Activated CD8-positive, alpha-beta memory T cell treated with anti-CD3 and anti-CD28 coated beads, Interleukin-2, amount 50 U/mL, for 1 hour (primary cell): ENCODE measurements at regions not wholly inside any gene's neighbourhood (a gene's known extent, or its start where the extent isn't known, plus 50 kb on each side); places are given as distances from the start of the nearest gene placed in this dataset.
"Not testable (repeated sequence)": the region's sequence is repeated elsewhere in the genome, so short reads cannot be mapped to it uniquely, and the experiment has no call there.

ENCODE experiments used
- DNase-seq: peaks from one replicate; pipeline ENCODE4 v3.0.0-alpha.2; 2020; ENCODE audit errors: extremely low read depth

DNA sequence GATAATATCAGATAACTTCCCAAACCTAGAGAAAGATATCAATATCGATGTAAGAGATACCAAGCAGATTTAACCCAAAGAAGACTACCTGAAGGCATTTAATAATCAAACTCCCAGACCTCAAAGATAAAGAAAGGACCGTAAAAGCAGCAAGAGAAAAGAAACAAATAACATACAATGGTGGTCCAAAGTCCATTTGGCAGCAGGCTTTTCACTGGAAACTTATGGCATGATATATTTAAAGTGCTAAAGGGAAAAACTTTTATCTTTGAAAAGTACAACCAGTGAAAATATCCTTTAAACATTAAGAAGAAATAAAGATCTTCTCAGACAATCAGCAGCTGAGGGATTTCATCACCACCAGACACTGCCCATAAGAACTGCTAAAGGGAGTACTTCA is 812.7 kb upstream of the ADAMTS5 start:
- DNase-seq: no peak

GRCh38 chr21:27776925-27777553 is 810.2 kb upstream of the ADAMTS5 start:
- DNase-seq: no peak

DNA sequence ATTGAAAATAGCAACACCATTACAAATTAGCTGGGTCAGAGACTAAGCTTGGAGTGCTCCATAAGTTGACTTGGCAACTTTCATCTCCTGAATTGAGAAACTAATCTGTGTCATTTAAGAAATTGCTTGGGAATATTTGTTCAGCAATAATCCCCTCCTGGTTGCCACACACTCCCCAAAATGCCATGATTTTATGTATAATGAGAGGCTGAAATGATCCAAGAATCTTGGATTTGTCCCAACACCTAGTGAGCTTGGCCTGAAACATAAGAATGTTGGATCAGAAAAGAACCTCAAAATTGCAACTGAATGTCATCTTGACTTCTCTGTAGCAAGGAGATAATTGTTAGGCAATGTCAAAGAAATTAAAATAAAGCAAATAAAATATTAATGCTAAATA is 805.9 kb upstream of the ADAMTS5 start:
- DNase-seq: no peak

DNA sequence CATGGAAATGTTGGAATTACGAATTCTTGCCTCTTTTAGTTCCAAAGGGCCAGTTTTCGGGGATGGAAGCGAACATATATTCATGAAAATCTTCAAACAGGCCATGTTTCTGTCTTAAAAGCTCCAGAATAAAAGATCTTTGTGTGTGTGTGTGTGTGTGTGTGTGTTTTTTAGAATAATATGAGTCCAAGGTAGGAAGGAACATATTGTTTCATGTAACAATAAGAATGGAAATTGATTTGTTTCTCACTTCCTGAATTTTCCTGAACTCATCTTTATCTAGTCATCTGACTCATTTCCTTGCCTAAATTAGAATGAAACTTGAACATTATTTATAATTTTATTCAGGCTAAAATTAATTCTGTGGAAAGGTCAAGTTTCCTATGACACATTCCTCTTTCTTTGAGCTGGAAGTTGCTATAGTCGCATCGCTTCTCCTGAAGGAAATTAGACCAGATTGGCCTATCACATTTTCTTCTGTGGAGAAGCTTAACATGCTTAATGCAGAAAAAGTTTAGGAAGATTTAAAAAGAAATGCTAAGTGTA is 805.1 kb upstream of the ADAMTS5 start:
- DNase-seq: no peak

GRCh38 chr21:27769763-27770162 is 802.9 kb upstream of the ADAMTS5 start:
- DNase-seq: no peak

DNA sequence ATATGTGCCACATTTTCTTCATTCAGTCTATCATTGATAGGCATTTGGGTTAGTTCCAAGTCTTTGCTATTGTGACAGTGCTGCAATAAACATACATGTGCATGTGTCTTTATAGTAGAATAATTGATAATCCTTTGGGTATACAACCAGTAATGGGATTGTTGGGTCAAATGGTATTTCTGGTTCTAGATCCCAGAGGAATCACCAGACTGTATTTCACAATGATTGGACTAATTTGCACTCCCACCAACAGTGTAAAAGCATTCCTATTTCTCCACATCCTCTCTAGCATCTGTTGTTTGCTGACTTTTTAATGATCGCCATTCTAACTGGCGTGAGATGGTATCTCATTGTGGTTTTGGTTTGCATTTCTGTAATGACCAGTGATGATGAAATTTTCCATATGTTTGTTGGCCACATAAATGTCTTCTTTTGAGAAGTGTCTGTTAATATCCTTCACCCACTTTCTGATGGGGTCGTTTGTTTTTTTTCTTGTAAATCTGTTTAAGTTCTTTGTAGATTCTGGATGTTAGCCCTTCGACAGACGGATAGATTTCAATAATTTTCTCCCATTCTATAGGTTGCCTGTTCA is 801.3 kb upstream of the ADAMTS5 start:
- not testable (repeated sequence) for DNase-seq

GRCh38 chr21:27764056-27764455 is 797.2 kb upstream of the ADAMTS5 start:
- no peak for DNase-seq

DNA sequence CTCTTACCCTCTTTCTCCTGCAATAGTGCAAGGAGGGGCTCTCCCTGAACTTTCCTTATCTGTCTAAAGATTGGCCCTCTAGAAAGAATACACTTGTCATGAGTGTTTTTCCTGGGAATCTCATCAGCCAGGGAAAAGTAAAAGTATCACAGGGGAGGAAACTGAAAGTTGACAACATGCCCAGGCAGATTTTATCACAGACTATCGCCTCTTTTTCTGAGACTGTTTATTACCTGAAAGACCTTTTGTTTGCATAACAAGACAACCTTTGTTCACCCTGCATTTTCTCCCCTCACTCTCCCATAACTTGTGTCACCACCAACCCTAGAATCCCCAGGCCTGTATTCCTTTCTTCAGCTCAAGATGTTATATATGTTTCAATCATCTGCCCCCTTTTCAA is 794.7 kb upstream of the ADAMTS5 start:
- no peak for DNase-seq

DNA sequence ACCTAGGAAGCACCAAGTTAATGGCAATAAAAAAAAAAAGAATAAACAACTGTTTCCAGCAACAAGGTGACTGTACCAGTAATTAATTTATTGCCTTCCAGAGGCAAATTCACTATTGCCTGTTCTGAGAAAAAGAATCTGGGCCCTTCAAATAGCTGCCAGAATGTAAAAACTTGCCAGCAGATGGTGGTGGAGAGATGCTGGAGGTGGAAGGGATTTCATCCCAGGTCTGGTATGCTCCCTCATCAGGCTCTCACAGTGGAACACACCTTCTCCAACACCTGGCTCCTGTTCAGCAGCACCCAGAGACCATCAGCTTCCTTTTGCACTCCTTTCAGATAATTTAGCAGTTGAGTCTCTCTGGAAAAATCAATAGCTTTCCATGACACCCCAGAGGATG is 792.9 kb upstream of the ADAMTS5 start:
- no peak for DNase-seq

GRCh38 chr21:27759091-27759659 is 792.3 kb upstream of the ADAMTS5 start:
- no peak for DNase-seq

DNA sequence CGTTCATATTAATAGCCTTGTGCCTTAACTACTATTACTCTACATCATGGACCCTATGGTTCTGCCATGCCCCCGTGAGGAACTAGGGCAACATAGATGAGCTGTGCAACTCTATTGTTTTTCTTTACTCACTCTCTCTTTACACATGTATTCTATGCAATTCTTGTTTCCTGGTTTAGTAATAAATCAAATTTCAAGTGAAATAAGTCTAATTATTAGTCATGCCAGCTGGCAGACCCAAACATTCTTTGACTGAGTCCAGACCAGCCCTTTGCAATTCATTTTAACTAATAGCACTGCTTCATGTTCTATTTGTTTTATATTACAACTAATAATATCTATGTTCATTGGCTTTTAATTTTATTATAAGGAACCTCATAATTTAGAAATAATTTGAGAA is 789.3 kb upstream of the ADAMTS5 start:
- DNase-seq: no peak

- no peak for DNase-seq
Observed at GRCh38 chr21:27743971-27744564, 777.2 kb upstream of the ADAMTS5 start.

DNA sequence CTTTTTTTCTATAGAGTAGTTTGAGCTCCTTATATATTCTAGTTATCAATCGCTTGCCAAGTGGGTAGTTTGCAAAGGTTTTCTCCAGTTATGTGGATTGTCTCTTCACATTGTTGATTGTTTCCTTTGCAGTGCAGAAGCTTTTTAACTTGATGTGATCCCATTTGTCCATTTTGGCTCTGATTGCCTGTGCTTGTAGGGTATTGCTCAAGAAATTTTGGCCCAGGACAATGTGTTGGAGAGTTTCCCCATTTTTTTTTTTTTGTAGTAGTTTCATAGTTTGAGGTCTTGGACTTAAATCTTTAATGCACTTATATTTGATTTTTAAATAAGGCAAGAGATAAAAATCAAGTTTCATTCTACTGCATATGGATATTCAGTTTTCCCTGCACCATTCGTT is 774.8 kb upstream of the ADAMTS5 start:
- DNase-seq: no peak

GRCh38 chr21:27740084-27740483 is 773.2 kb upstream of the ADAMTS5 start:
- DNase-seq: no peak

- DNase-seq: no peak
Observed at GRCh38 chr21:27739187-27739586, 772.3 kb upstream of the ADAMTS5 start.

DNA sequence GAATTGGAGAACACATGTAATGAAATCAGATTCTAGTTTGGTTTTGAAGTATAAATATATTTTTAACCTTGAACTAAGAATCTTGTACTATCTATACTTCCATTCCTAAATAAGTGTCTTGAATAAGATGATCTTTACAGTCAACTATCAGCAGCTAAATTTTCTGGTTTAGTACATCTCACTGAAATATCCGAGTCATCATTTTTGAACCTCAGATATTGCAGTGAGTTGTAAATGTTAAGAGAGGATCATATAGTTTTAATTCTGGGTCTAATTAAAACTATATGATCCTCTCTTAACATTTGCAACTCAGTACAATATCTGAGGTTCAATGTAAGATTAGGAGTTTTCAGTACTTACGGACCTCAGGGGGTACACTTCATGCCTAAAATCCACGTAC is 768.8 kb upstream of the ADAMTS5 start:
- DNase-seq: no peak

DNA sequence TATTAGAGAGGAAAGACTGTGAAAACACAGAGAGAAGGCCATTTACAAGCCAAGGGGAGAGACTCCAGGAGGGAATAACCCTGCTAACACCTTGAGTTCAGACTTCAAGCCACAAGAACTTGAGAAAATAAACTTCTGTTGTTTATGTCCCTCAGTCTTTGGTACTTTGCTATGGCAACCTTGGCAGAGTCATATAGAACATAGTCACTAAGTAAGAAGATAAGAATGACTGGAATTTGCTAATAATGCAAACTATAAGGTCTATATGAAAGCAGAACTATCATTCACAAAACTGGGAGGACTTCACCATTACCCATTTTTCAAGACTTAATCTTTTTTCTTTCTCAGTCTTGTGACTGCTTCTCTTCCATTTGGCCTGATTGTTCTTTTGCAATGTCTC is 767.3 kb upstream of the ADAMTS5 start:
- no peak for DNase-seq

DNA sequence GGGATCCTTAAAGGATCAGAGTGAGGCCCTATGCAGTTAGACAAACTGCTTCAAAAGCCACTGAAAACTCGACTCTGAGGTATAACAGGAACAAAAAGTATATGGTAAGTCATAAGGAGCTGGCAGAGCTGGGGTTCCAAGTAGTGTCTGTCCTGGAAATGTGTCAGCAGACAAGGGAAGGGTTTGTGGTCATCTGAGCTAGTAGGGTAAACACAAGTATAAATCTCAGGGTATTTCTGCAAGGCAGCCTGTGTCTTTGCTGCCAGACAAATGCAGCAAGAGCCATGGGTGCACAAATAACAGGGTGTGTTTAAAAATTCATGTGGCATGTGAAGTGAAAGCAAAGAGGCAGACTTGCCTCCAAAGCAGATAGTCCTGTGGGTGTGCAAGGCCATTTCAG is 759.0 kb upstream of the ADAMTS5 start:
- no peak for DNase-seq

- no peak for DNase-seq
Observed at GRCh38 chr21:27722095-27722494, 755.2 kb upstream of the ADAMTS5 start.

DNA sequence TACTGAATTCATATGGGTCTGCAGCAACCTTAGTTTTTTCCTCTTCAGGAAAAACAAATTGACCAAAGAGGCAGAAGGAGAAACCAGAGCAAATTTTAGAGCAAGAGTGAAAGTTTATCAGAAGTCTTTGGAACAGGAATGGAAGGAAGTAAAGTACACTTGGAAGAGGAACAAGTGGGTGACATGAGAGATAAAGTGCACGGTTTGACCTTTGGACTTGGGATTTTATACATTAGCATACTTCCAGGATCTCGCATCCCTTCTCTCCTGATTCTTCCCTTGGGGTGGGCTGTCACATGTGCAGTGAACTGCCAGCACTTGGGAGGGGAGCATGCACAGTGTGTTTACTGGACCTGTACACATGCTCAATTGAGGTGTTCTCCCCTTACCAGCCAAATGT is 754.8 kb upstream of the ADAMTS5 start:
- no peak for DNase-seq

- no peak for DNase-seq
Observed at GRCh38 chr21:27719226-27719625, 752.3 kb upstream of the ADAMTS5 start.

DNA sequence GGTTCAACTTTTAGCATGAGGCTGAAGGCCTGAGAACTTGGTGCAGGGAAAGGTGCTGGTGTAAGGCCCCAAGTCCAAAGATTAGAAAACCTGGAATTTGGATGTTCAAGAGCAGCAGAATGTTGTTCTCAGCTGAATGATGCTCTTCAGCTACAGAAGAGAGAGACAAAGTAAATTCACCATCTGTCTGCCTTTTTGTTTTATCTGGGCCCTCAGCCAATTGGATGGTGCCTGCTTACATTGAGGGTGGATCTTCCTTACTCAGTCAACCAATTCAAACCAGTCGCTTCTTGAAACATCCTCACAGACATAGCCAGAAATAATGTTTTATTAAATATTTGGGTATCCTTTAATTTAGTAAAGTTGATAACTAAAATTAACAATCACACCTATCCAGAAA is 748.2 kb upstream of the ADAMTS5 start:
- no peak for DNase-seq
